AML-193 (cell line): ENCODE measurements at regions not wholly inside any gene's neighbourhood (a gene's known extent, or its start where the extent isn't known, plus 50 kb on each side); places are given as distances from the start of the nearest gene placed in this dataset.
"Not testable (repeated sequence)": the region's sequence is repeated elsewhere in the genome, so short reads cannot be mapped to it uniquely, and the experiment has no call there.

Experiments used
- DNase-seq, 2 experiments: peaks; one replicate each; lab custom pipeline; 2025; lab: John Stamatoyannopoulos, UW

- DNase-seq = not testable (repeated sequence)
Observed at GRCh38 chr4:82077471-82077995, 296.3 kb downstream of the HNRNPD start.

DNA sequence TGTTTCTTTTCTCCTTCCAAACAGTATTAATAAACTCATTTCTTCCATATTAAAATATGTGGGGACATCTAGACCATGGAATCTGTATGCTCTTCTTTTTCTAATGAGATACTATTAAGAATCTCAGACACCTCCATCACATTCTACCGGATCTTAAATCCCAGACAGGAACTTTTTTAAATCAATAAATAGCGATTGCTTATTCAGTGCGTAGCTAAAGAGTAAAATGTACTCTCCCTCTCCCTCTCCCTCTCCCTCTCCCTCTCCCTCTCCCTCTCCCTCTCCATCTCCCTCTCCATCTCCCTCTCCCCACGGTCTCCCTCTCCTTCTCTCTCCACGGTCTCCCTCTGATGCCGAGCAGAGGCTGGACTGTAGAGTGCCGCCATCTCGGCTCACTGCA, 297.0 kb downstream of the HNRNPD start:
- DNase-seq = no peak

DNA sequence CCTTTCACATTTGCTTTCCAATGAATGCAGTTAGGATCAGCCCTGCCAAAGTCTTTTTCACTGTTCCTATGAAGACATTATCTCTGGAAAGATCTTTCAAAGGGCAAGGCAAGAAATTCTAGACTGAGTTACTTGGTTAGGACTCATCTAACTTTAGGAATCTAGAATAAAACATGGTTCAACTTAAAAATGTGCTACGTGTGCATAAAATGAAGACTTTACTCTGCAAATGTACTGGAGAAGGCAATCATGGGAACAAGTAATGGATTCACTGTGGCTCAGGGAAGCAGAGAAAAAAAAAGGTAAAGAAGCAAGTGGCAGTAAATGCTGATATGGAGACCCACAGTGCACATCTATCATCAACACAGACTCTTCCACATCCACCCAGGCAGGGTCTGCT, 297.4 kb downstream of the HNRNPD start:
- no peak for DNase-seq

DNA sequence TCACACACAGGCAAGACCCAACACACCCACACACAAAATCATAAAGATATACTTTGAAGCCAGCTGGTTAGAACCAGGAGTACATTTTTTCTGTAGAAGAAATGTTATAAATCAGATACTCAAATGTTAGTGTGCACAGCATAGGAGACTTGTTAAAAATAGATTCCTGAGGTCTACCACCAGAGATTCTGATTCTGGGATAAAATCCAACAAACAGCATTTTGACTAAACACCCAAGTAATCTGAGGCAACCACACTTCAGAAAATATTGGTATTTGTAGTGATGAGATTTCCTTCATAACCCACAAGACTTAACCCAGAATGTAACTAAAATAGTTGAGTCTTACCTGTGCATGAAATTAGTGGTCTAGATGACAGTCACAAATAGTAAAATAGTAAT, 301.8 kb downstream of the HNRNPD start:
- DNase-seq = no peak

- DNase-seq = no peak
Observed at GRCh38 chr4:82069883-82070638, 303.7 kb downstream of the HNRNPD start.

- DNase-seq = no peak
Observed at GRCh38 chr4:82063017-82063416, 310.8 kb downstream of the HNRNPD start.

DNA sequence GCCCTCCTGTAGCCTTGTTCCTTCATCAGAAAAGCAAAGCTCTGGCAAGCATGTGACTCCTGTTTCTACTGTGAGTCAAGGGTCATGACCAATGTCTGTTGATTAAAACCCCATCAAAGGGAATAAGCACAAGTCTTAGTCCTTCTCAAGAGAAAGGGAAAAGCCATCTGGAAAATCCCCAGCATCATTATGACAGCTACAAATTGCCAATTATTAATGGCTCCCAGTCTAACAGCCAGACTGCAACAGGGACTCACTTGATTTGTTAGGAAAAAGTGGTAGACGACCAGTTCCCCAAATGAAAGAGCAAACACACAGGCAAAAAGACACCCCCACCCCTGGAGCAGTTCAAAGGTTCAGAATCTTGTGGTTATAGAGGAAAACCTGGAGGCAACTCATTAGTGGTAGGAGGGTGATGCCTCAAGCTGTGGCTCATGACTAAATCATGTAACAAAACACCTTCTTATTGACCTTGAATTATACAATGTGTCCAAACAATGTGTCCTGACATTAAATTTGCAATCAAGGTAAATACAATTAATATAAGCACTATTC, 315.7 kb downstream of the HNRNPD start:
- no peak for DNase-seq

GRCh38 chr4:82055156-82055555, 318.6 kb downstream of the HNRNPD start:
- DNase-seq = no peak

GRCh38 chr4:82053396-82053795, 320.4 kb downstream of the HNRNPD start:
- no peak for DNase-seq

GRCh38 chr4:82050796-82051195, 323.0 kb downstream of the HNRNPD start:
- DNase-seq = no peak

DNA sequence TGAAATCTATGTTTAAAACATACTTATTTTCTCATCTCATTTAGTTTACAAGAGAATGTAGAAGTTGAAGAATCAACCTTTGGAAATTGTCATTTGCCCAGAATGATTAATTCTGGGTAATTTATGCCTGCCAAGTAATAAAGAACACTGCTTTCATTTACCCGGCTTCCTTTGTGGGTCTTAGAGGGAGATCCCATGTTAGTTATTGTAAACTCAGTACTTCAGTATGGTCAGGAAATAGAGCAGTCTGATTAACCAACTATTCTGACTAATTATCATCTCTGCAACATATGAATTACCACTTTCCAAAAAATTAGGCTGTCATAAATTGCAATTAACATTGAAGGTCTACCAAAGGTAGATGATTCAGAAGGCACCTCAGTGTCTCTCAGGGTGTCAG, 324.5 kb downstream of the HNRNPD start:
- DNase-seq = no peak

GRCh38 chr4:82047731-82048130, 326.1 kb downstream of the HNRNPD start:
- DNase-seq = no peak

DNA sequence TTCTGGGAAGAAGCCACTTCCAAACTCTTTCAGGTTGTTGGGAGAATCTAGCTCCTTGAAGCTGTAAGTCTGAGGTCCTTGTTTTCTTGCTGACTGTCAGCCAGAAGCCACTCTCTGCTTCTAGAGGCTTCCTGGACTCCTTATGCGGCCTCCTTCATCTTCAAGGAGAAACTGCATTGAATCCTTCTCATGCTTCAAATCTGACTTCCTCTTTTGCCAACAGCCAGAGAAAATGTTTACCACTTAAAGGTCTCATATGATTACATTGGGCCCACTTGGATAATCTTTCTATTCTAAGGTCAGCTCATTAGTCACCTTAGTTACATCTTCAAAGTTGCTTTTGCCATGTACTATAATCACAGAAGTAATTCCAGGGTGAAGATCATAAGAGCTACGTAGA, 327.0 kb downstream of the HNRNPD start:
- DNase-seq = no peak

- no peak for DNase-seq
Observed at GRCh38 chr4:82045267-82045666, 328.5 kb downstream of the HNRNPD start.

GRCh38 chr4:82044141-82044993, 329.4 kb downstream of the HNRNPD start:
- DNase-seq = no peak

DNA sequence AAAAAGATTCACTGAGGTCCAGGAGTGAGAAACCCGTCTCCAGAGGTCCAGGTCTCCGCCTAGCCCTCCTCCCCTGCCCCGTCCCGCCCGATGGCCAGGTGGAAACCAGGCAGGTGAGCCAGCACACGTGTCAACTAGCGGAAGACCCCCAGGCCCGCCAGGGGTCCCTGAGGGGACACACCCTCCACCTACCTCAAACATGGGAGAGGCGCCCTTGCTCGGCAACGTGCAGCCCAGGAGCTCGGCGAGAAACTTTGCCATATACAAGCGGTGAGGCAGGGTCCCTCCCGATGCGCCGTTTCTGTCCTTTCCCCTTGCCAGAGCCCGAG, 330.0 kb downstream of the HNRNPD start:
- DNase-seq = no peak

GRCh38 chr4:82043081-82043808, 330.5 kb downstream of the HNRNPD start:
- no peak for DNase-seq

DNA sequence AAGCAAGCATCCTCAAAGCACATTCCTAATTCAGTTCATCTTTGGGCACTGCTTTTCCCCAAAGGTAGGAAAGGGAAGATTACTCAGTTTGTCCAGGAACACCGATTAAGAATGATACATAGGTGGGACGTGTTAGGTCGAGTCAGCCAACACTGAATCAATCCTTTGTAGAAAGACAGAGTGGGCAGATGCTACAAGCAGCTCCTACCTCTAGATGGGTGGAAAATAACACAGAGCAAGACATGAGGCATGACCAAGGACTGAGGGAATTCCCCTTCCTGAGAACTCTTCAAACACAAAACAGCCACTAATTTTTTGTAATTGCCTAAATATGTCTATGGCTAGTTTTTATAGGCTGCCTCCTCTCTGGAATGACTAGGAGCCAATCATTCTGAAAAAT, 331.7 kb downstream of the HNRNPD start:
- DNase-seq = no peak

- peak in 1 of 2 experiments; percentile 1 for DNase-seq
Observed at GRCh38 chr4:82038936-82039335, 334.9 kb downstream of the HNRNPD start.

GRCh38 chr4:82036181-82036580, 337.6 kb downstream of the HNRNPD start:
- no peak for DNase-seq

- DNase-seq = no peak
Observed at GRCh38 chr4:82034878-82035277, 338.9 kb downstream of the HNRNPD start.

- no peak for DNase-seq
Observed at GRCh38 chr4:82033862-82034261, 339.9 kb downstream of the HNRNPD start.
